COLO668 (cell line): ENCODE measurements at regions not wholly inside any gene's neighbourhood (a gene's known extent, or its start where the extent isn't known, plus 50 kb on each side); places are given as distances from the start of the nearest gene placed in this dataset.
"Not testable (repeated sequence)": the region's sequence is repeated elsewhere in the genome, so short reads cannot be mapped to it uniquely, and the experiment has no call there.

Experiments used
- DNase-seq: peaks from one replicate; lab custom pipeline; 2025; ENCODE audit not compliant: unreplicated experiment; lab: John Stamatoyannopoulos, UW

DNA sequence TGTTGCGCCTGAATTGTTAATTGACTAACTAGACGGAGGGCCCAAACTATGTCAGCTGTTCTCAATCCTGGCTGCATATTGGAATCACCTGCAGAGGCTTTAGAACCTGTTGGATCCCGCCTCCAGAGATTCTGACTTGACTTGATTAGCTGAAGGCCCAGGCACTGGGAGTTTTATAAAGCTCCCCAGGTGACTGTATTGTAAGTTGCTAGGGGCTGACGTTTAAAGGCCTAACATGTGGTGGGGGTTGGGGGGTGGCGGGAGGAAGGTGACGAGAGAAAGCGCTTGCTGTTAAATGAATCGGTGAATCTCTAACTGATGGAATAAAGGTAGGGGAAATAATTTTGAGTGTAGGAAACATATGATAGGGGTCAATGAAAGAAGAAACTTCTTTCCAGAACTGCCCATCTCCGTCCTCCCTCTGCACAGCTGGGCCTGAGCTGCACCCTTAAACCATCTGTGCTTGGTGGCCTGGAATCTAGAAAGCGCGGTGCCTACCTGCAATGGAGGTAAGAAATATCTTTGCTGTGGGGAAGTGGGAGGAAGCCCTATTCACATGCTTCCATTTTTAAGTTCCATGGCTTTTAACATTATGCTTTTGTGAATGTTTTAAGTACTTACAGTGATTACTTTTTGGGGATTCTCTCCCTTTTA, 225.0 kb upstream of the FAM3C start:
- DNase-seq: no peak

DNA sequence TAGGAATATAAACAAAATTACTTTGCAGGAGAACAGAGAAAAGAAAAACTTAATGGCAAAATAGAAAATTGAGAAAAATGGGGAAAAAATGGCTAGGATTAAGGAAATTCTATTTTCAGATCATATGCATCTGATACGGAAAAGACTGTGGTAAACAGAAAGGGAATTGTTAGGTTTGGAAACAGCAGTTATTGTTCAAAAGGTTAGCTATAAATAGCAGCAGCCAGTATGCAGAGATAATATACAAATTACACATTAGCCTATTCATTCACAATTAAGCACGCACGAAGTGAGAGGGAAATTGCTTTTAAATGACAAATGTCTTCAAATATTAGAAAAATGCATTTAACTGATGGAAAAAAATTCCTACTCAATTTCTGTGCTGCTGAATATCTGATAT, 224.1 kb upstream of the FAM3C start:
- DNase-seq: no peak

DNA sequence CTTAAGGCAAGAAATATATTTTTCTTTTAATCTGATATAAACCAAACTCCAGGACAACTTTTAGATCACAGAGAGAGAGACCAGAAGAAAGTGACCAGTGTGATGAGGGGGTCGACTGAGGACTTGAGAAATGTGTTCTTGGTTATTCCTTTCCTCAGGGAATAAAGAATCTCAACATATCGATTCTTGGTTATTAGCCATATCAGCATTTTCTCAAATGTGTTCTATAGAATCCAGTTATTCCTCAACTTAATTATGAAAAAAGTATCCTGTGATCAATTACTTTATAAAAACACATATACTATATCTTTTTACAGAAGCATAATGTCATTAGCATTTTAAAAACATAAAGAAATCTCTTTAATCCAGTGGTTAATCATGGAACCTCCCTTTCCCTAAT, 222.1 kb upstream of the FAM3C start:
- DNase-seq: no peak

DNA sequence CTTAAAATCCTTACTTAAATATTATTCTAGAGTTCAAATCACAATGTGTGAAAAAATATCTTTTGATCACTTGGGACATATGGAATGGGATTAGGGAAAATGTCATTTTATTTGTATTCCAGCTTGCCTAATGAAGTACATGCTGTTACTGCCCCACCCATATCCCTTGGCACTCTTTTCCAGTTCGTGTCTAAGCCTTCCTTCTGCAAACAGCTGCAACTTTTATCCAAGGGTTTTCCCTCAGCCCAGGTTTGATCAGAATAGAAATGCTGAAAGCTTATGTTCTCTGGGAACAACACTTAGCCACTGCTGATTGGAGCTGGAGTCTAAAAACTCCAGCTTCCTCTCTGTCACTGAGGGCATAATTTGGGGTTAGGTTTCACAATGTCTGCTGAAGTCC, 214.1 kb upstream of the FAM3C start:
- DNase-seq: no peak

DNA sequence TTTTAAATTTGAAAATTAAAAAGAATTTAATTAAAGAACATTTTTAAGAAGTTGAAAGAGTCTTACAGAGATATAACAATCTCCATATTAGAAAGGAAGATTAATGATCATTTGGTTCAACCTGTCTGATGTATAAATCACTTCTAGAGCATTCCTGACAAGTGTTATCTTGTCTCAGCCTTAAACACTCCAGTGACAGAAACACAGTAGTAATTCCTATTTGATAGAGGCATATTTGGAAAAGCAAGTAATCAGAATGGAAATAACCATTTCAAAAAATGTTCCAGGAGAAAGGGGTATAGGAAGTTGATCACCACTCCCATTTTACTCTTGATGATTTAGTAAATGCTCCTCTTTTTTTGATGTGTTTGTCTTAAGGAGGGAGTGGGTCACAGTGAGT, 213.1 kb upstream of the FAM3C start:
- DNase-seq: no peak

DNA sequence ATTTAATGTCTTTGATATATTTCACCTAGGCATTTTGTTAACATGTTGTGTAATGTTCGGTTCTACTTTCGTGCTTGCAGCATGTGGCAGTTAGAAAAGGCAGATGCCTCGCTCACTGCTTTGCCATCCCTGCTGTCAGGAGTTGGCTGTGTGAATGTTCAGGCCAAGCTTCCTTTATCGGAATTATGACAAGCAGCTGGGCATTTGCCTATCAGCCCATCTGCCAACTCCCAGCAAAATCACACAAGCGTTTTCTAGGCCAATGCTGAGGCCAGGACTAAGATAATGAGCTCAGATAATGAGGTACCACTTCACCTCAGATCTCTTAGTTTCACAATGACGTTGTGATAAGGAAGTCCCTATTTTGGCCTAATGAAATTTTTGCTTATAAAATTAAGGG, 212.7 kb upstream of the FAM3C start:
- DNase-seq: no peak

DNA sequence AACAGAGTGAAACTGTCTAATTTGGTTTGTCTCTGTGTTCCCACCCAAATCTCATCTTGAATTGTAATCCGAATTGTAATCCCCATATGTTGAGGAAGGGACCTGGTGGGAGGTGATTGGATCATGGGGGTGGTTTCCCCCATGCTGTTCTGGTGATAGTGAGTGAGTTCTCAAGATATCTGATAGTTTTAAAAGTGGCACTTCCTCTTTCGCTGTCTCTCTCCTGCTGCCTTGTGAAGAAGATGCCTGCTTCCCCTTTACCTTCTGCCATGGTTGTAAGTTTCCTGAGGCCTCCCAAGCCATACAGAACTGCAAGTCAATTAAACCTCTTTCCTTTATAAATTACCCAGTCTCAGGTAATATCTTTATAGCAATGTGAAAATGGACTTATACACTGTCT, 212.1 kb upstream of the FAM3C start:
- DNase-seq: not testable (repeated sequence)

DNA sequence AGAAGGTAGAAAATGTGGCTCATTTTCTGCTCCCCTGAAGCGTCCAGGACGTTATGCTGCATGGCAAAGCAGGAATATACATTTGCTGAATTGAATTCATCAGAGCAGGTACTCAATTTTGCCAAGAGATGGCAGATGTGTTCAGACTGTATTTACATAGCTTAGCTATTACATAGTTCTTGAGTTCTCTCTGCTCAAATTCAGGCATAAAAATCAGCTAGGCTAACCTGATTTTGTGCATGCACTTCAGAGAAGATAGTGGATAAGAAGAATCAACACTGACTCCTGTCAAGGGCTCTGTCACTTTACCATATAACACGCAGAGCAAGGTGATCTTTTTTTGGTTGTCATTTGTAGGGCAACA, 209.2 kb upstream of the FAM3C start:
- no peak for DNase-seq

DNA sequence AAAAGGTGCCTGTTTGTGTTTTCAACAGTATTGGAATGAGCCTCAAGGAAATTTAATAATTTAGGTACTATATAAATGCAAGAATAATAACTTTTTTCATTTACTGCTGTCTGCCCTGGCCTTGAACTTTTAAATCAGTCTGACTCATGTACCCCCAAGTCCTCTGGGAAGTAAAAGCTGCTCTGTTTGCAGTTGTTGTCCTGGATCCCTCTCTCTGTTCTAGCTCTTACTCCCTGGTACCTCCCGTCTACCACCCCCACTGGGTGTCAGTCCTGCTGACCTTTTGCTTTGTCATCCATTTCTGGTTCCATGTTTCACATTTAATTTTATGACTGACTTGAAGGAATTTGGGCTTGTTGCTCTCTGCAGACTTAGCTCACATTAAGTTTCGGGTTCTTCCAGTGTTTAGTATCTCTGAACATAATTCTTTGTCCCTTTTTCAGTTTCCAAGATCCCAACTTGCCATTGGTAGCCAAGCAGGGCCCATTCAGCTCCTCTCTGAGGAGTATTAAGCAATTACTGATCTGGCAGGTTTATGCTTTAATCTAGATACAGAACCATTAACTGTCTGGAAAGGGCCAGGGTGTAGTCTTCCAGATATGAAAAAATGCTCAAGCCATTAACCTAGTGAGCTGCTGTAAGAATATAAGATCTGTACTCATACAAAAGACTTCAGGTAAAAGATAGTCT, 208.7 kb upstream of the FAM3C start:
- no peak for DNase-seq

DNA sequence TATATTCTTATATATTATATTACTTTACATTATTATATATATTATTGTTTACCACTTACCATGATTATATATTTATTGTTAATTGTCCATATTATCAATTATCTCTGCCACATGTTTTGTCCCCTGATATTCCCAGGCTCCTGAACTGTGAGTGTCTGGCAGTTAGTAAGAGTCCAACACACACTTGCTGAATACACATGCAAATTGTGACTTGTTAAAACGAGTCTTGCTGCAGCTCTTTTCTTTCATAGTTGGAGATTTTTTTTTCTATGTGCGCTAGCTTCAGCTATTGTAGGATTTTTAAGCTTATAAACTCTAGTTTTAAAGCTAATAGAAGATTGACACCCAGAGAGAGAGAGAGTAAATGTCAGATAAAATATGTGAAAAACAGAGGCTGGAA, 207.8 kb upstream of the FAM3C start:
- no peak for DNase-seq

DNA sequence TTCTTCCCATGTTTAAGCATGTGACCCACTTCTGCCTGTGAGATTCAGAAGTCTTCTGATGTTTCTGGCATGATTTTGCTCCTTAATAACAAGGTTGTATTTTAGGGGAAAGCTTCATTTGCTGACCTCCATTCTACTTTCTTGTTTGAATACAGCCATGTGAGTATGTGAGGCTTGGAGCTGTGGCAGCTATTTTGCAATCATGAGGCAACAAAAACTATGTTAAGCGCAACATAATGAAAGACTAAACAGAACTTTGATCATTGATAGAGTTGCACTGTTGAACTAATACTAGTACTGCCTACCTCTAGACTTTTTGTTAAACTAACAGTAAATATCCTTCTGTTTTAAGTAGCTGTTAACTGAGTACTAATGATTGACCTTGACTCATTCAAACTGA, 203.8 kb upstream of the FAM3C start:
- no peak for DNase-seq

DNA sequence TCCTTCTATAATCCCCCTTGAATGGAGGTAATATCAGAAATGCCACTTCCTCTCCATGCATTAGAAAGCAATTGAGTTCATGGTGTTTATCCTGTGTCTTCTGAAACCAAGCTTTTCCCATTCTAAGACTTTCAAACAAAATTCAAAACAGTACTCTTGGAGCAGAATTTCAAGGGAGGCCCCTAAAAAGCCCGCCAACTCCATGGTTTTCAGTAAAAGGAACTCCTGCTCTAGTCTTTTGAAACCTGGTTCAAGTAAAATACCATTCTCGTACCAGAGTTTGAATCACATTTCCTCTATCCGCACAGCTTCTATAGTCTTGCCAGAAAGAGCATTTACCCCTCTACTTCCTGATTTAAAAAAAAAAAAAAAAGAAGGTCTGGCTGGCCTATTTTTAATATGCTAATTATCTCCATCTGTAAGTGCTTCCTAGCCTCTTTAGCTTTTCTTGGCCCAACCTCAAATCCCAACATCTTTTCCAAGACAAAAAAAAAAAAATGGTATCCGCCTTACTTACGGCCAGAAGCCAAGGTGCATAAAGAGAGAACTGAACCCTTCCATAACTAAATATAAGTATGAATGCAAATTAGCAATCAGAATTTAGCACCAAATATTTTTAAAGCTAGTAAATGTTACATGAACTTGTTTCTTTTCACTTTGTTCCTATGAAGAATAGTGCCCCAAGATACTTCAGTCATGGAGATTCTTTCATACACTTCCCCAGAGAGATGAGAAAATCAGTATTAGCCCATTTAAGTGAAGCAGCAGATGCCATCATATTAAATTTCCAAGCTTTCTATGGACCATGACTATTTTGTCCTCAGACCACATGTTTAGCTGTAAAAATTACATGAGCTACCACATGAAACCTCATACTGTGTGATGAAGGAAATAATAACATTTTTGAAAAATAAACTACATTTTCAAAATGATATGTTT, 199.9 kb upstream of the FAM3C start:
- DNase-seq: no peak

DNA sequence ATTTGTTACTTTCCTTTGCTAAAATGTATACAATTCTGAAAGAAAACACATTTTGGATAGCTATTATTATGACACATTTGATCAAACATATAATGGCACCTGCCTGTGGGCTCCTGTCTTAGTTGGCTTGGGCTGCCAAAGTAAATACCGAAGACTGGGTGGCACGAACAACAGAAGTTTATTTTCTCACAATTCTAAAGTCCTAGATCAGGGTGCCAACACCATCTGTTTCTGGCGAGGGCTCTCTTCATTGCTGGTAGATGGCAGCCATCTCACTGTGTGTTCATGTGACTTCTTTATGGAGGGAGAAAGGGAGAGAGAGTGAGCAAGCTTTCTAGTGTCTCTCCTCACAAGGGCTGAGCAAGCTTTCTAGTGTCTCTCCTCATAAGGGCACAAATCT, 195.8 kb upstream of the FAM3C start:
- no peak for DNase-seq

DNA sequence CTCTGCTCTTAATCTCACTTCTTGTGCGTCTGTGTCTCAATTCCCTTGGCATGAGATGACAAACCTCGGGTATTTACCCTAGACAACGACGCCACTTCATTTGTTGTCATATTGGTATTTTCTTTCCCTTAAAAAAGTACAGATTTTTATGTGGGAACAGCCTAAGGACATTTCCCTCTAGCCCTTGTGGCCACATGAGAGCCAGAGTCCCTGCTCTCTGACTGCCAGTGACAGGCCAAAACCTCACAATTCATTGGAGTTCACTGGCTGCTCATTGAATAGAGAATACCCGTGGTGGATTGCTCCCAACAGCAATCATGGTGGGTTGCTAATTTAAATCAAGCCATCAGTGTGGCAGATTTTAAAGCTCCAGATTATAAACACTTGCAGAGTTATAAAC, 191.3 kb upstream of the FAM3C start:
- DNase-seq: no peak

DNA sequence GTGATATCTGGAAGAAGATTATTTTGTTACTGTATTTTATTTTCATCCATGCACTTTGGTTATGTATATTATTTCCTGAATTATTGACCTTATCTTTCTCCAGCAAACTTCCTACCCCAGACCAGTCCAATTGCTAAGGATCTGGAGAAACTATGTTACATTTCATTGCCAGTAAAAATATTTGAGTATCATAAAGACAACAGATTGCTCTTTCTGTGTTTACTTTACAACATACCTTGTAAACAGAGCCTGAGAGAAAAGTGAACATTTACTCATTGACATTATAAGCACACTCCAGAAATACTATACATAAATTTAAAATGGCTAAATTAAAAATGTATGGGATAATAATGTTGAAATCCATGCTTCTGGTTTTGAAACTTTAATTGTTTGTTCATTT, 186.2 kb upstream of the FAM3C start:
- DNase-seq: no peak

DNA sequence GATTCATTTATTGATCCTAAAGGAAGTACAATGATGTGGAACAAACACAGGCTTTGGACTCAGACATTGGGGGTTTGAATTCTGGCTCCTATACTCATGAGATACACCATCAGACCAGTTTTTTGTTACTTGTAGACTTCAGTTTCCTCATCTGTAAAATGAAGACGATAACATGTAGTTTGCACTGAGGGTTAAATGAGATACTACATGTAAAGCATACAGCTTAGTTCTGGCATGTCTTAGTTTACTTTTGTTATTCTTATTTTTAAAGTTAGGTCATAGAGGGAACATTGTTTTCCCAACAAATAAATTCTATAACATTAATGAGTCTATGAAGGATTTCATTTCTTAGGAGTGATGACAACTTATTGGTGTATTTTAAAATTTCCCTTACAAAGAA, 183.5 kb upstream of the FAM3C start:
- DNase-seq: no peak

DNA sequence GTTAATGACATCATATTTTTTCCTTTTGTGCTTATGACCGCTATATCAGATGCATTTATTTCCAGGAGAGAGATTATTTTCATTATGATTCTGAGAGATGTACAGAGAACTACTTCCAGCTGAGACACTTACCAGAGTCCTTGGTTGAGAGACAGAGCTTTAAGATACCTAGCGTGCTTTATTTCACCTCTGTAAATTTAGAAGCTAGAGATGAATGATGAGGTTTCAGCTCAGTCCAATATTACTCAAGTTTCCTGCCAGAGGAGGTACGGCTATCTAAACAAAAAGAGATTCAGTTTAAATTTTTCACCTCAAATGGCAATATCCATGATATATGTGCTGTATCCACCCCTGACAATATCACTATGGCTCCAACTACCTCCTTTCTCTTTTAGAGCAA, 182.6 kb upstream of the FAM3C start:
- DNase-seq: no peak

DNA sequence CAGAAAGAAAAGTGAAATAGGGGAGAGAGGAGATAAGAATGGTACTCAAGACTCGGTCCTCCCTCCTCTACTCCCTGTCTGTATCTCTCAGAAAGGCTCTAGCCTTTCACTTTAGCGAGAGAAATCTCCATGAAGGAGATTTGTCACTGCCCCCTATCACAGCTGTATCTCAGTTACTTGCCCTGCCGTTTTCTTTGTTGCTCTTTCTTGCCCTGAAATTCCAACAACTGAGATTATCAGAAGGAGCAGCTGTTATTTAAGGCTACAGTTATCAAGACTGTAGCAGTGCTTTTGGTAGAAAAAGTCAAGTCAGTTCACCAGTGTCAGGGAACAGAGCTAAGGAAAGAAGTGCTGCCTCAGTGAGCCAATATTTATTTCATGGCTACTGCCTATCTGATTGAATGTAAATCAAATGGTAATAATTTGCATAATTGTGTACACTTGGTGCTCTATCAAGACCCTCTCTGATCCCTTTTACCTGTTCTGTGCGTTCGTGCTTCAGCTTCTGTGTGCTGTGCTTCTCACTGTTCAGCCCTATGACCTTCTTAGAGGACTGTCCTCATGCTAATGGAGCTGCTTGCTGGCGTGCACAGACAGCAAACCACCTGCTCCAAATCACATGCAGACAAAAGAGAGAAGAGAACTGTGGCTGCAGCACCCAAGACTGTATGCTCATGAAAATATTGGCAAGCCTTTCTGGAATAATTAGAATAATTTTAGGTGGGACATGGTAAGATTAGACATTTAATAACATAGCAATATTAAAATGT, 180.2 kb upstream of the FAM3C start:
- DNase-seq: no peak

DNA sequence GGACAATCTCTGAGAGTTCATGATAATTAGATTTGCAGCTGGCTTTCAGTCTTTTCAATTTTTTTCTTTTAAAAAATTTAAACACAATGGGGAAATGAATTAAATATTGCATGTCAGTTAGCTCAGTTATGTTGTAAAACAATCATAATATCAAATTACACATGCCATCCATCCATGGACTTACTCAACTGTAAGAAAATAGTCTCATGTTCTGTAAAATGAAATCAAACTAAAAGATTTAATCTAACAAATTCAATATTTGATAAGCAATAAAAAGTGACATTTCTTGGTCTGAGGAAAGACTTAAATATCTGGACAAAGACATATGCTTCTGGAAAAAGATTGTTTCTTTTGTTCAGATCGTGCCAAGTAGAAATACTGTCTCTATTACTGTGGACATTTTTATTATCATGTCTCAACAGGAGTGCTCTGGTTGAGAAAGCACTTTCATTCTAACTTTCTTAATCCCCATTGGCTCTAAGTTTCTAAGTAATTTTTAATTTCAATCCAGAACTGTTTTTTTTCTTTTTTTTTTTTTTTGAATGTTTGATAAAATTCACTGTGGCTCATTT, 179.2 kb upstream of the FAM3C start:
- no peak for DNase-seq

DNA sequence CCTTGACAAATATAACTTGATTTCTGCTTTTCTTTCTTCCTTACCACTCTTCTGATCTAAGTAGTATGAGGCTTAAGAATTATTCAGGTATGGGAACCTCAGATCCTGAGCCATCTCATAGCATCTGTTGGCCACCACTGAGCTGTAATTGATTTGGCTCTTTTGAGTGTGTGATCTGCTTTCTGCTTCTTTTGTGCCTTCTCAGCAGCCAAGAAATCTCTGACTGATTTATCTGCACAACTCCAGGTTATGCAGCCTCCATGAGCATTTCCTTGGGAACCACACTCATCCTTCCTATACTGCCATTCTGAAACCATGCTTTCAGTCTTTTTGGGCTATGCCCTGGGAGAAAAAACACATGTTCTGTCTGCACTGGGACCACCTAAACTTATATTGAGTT, 178.0 kb upstream of the FAM3C start:
- DNase-seq: no peak

DNA sequence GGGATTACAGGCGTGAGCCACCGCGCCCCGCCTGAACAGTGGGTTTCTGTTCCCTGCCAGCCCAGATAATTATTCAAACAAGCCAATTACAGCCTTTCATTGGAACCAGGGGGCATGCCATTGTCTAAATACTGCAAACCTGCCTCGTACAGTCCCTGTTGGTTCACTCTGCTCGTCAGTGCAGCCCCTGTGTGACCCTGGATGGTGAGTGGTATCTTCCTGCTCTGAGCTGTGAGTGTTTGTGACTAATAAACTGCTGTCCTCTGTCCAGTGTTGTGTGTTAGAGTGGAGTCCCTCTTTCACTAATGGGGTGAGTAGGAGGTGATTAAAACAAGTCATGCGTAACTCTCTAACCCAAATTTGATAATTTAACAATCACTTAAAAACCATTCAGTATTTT, 176.5 kb upstream of the FAM3C start:
- DNase-seq: no peak
